ENCODE measurements at regions not wholly inside any gene's neighbourhood (a gene's known extent, or its start where the extent isn't known, plus 50 kb on each side); places are given as distances from the start of the nearest gene placed in this dataset.

DNA sequence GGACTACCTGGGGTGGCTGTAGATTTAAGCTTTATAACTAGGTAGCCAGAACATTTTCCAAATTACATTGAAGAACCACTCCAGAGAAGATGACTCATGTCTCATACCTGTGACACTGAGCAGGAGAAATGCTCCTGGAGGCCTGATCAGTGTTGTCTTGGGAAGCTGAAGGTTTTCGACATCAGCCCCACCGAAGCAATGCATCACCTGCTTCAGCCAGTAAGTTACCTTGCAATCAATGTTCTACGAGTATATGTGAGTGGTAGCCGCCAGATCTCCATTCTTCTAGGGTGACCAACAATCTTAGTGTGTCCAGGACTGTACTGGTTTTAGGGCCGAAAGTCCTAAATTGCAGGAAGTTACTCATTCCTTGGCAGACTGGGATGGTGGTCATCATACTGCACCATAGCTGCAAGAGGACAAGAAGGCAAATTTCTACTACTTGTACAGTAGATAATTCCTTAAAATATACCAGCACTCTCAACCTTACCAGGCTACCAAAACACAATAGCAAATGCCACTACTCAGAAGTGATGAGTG, 109.3 kb upstream of the LINC00305 start:
- Histone ChIP-seq H3K4me3 (no peak overlapping the region), H3K9me3 (replicated peaks) (no peaks in the 10 kb centered on the region), H3K36me3 (no peaks in the 10 kb centered on the region), H3K27ac (replicated peaks) (no peak overlapping the region), H3K4me1 (no peaks in the 10 kb centered on the region), H3K27me3 (ENCODE audit: low read depth) (no peaks in the 10 kb centered on the region)
- TF ChIP-seq, protein P1, sequence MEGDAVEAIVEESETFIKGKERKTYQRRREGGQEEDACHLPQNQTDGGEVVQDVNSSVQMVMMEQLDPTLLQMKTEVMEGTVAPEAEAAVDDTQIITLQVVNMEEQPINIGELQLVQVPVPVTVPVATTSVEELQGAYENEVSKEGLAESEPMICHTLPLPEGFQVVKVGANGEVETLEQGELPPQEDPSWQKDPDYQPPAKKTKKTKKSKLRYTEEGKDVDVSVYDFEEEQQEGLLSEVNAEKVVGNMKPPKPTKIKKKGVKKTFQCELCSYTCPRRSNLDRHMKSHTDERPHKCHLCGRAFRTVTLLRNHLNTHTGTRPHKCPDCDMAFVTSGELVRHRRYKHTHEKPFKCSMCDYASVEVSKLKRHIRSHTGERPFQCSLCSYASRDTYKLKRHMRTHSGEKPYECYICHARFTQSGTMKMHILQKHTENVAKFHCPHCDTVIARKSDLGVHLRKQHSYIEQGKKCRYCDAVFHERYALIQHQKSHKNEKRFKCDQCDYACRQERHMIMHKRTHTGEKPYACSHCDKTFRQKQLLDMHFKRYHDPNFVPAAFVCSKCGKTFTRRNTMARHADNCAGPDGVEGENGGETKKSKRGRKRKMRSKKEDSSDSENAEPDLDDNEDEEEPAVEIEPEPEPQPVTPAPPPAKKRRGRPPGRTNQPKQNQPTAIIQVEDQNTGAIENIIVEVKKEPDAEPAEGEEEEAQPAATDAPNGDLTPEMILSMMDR (IDR thresholded peaks at IDR 0.05; ENCODE audit: borderline replicate concordance) = no peak
- intact Hi-C loops (cut with micrococcal nuclease) = no loop called here
- no peak for DNase-seq

DNA sequence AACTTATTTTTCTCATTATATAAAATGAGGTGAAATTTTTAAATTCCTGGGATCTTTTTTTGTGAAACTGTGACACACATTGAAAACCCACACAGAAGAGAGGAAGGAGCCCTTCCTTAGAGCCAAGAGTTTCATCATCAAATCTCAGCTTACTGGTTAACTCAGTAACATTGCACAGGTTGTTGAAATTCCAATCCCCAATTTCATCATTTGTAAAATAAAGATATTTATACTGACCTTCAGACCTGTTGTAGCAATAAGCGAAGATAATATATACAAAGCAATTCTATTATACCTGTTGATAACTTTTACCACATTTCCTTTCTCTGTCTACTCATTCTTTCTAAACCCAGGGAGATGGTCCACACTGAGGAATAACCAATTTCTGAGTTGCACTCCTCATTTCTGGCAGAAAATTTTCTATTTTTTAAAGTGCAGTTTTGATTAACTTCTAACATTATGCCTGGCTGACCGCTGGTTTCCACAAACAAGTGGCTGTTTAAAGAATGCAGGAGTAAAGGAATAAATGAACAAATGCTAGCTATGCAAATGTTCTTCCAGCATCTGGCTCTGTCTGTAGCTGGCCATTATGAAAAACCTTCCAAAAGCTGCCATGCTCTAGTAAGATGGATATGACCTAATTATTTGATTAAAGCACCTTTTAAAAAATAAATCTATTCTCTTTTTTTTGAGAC, 105.7 kb upstream of the LINC00305 start:
- no peak overlapping the region for H3K4me3 ChIP-seq
- H3K27ac ChIP-seq (replicated peaks) = no peak overlapping the region
- intact Hi-C loops (cut with micrococcal nuclease) = no loop called here
- no peaks in the 10 kb centered on the region for H3K27me3 ChIP-seq (ENCODE audit: low read depth)
- no peak for DNase-seq
- H3K9me3 ChIP-seq (replicated peaks) = no peaks in the 10 kb centered on the region
- TF ChIP-seq, protein P1 (IDR thresholded peaks at IDR 0.05; ENCODE audit: borderline replicate concordance) = no peak
- no peaks in the 10 kb centered on the region for H3K36me3 ChIP-seq
- H3K4me1 ChIP-seq = no peaks in the 10 kb centered on the region

DNA sequence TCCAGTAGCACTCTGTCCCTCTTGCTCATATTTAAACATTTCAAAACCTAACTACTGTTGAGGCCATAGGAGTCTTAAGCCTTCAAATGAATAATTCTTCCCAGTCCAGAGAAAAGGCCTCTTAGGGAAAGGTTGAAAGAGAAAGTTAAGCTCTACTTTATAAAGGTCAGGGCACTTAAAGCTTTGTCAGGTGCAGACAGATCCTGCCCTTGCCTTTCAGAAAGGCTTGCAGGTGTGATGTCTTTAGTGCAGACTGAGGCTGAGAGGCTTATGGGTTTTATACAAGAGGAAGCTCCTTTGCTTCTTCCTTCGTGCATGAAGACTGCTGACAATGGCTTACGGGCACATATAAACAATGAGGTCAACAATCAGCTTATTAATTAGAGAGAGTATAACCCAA, 105.0 kb upstream of the LINC00305 start:
- DNase-seq = no peak
- H3K9me3 ChIP-seq (replicated peaks) = no peaks in the 10 kb centered on the region
- TF ChIP-seq, protein P1 (IDR thresholded peaks at IDR 0.05; ENCODE audit: borderline replicate concordance) = no peak
- no peaks in the 10 kb centered on the region for H3K36me3 ChIP-seq
- H3K4me1 ChIP-seq = no peaks in the 10 kb centered on the region
- intact Hi-C loops (cut with micrococcal nuclease) = no loop called here
- no peak overlapping the region for H3K4me3 ChIP-seq
- no peaks in the 10 kb centered on the region for H3K27me3 ChIP-seq (ENCODE audit: low read depth)
- no peak overlapping the region for H3K27ac ChIP-seq (replicated peaks)

DNA sequence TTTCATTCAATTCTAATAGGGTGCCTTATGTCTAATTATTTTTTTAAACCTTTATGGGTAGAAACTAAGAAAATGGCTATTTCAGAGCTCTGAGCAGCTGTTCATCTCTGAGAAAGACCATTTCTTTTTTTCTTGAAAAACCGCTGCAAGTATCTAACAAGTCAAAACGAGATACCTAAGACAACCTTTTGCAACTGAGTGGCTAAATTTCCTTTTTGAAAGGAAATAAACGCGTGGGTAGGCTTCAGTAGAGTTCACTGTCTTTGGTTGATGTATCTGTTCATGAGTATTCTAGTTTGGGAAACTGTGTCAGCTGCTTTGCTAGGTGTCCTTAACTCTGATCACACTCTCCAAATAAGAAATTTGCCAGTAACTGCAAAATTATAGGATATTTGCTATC, 104.3 kb upstream of the LINC00305 start:
- Histone ChIP-seq H3K27ac (replicated peaks) (no peak overlapping the region), H3K36me3 (no peaks in the 10 kb centered on the region), H3K4me3 (no peak overlapping the region), H3K4me1 (no peaks in the 10 kb centered on the region), H3K9me3 (replicated peaks) (no peaks in the 10 kb centered on the region), H3K27me3 (ENCODE audit: low read depth) (no peaks in the 10 kb centered on the region)
- TF ChIP-seq, protein P1 (IDR thresholded peaks at IDR 0.05; ENCODE audit: borderline replicate concordance) = no peak
- intact Hi-C loops (cut with micrococcal nuclease) = no loop called here
- no peak for DNase-seq

DNA sequence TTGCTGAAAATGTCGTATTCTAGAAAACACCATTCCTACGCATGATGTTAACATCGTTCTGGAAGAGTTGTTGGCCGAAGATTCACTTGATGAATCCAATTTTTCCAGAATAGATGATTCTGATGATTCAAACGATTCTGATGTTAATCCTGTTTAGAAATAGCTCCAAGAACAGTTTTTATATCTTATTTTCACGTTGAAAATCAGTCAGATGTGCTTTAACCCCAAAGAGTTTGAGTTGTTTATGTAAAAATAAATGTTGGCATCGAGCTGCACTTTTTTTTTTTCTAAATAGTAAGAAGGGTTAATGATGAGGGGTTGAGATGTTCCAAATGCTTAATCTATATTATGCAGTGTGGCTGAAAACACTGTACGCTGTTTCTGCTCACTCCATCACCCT, 99.9 kb upstream of the LINC00305 start:
- Histone ChIP-seq H3K36me3 (no peaks in the 10 kb centered on the region), H3K9me3 (replicated peaks) (no peaks in the 10 kb centered on the region), H3K27ac (replicated peaks) (no peak overlapping the region), H3K4me1 (peaks cover 14% of the 10 kb centered on the region), H3K4me3 (no peak overlapping the region), H3K27me3 (ENCODE audit: low read depth) (no peaks in the 10 kb centered on the region)
- intact Hi-C loops (cut with micrococcal nuclease) = no loop called here
- DNase-seq = no peak
- TF ChIP-seq, protein P1 (IDR thresholded peaks at IDR 0.05; ENCODE audit: borderline replicate concordance) = no peak
